RWPE1 (cell line): ENCODE measurements at regions not wholly inside any gene's neighbourhood (a gene's known extent, or its start where the extent isn't known, plus 50 kb on each side); places are given as distances from the start of the nearest gene placed in this dataset.

Experiments used
- CTCF ChIA-PET: fragments of 350-600 bp; sonication (Branson Sonifier 250); formaldehyde crosslinking; extraction: SDS; loops from one replicate; lab custom pipeline; 2021; lab: Yijun Ruan, JAX
- POLR2A ChIA-PET: fragments of 400-600 bp; formaldehyde crosslinking; extraction: SDS; loops from one replicate; lab custom pipeline; 2020; ENCODE audit warnings: antibody characterized with exemption; ENCODE audit not compliant: low non-redundant PET; lab: Yijun Ruan, JAX
- DNase-seq: peaks from one replicate; pipeline ENCODE4 v3.0.0; 2012; ENCODE audit warnings: low spot score
- H3K27ac ChIP-seq: fragments of 450-650 bp; 2 replicates; pipeline ENCODE4 v1.5.1; 2017
- TF ChIP-seq, protein P1 (sequence below): fragments of 450-650 bp; conservative IDR thresholded peaks from 2 replicates; pipeline ENCODE4 v1.5.1; 2017; ENCODE audit warnings: low read depth, mild to moderate bottlenecking

DNA sequence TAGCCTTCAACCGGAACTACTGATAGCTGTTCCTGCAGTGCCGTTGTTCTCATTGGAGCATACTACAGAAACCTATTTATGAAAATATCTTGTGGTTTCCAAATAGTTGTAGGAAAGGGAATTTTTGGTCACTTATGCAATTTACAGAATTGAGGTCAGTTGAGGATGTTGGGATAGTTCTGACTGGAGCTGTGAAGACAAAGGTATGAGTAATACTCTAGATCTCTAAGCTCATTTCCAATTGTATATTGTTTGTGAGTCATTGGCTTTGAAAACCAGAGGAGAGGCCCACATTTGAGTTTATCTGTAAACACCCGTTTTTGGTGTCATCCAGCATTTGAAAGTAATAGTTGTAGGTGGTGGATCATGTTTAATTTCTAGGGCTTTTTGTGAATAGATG lies 561.3 kb upstream of the WWC1 start:
- CTCF ChIA-PET: no interaction called here
- H3K27ac ChIP-seq: no peak overlapping the region
- POLR2A ChIA-PET: interaction anchor here (0.6 kb wide), 1 partner anchor 179 kb away, joined by 4 read pairs; no protein-coding TSS in a partner anchor
- TF ChIP-seq, protein P1, sequence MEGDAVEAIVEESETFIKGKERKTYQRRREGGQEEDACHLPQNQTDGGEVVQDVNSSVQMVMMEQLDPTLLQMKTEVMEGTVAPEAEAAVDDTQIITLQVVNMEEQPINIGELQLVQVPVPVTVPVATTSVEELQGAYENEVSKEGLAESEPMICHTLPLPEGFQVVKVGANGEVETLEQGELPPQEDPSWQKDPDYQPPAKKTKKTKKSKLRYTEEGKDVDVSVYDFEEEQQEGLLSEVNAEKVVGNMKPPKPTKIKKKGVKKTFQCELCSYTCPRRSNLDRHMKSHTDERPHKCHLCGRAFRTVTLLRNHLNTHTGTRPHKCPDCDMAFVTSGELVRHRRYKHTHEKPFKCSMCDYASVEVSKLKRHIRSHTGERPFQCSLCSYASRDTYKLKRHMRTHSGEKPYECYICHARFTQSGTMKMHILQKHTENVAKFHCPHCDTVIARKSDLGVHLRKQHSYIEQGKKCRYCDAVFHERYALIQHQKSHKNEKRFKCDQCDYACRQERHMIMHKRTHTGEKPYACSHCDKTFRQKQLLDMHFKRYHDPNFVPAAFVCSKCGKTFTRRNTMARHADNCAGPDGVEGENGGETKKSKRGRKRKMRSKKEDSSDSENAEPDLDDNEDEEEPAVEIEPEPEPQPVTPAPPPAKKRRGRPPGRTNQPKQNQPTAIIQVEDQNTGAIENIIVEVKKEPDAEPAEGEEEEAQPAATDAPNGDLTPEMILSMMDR: no peak
- DNase-seq: peak; percentile 95

DNA sequence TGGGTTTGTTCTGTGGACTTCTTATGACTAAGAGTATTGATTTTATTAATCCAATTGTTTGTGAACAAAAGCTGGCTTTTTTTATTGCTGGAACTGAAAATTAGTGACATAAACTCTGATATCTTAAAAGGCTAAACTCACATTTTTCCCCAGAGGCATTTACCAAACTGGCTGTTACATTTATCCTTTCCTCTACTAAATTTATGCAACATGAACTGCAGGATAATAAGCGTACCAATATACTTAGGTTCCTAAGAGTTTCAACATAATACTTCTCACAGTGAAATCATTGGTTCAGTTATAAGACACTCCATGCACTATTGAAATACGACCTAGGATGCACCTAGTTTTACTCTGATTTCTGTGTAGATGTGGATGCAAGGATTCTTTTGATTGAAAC lies 560.8 kb upstream of the WWC1 start:
- H3K27ac ChIP-seq: no peak overlapping the region
- POLR2A ChIA-PET: no interaction called here
- CTCF ChIA-PET: interaction anchor here (0.5 to 0.6 kb wide), 2 partner anchors 131 to 1626 kb away, joined by 3 to 4 read pairs; no protein-coding TSS in a partner anchor

DNA sequence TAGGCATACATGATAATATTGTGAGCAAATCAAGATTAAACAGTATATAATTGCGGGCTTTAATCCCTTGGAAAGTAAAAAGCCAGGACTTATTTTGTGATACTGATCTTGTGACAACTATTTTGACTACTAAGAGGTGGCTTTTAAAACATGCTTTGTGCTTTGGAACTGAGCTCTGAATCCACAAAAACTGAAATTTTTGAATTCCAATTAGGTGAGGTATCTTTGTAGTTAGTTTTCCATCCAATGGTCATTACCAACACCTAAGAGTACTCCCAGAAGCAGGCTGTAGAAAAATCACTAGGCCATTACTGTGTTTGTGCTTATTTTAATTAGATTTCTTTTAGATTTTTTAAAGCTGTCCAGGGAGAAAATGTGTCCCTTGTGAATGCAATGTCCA lies 559.5 kb upstream of the WWC1 start:
- ChIA-PET POLR2A (no interaction called here), CTCF (interaction anchor here (0.7 to 1.0 kb wide), 2 partner anchors 21 to 541 kb away, joined by 3 to 4 read pairs; no protein-coding TSS in a partner anchor)
- no peak overlapping the region for H3K27ac ChIP-seq
- no peak for DNase-seq
- TF ChIP-seq, protein P1: no peak

More for the DNA sequence above, 560.8 kb upstream of the WWC1 start:
- no peak for DNase-seq
- TF ChIP-seq, protein P1: no peak

DNA sequence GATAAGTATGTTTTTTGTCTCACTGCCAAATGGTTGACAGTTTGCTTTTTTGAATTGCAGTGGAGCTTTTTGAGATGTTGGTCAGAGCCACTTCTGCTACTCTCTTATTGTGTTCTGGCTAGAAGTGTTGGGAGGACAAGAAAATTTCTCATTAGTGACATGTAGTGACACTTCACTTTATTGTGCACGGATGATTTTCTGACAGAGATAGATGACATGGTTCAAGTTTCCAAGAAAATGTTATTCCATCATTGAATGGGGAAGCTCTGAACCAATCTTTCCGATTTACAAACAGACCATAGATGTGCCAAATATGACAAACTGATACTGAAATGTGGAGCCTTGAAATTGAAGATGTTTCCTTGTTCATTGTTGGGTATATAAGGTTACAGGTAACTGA lies 558.9 kb upstream of the WWC1 start:
- H3K27ac ChIP-seq: no peak overlapping the region
- TF ChIP-seq, protein P1: no peak
- no peak for DNase-seq
- CTCF ChIA-PET: interaction anchor here (1.0 kb wide), 1 partner anchor 20 kb away, joined by 4 read pairs; no protein-coding TSS in a partner anchor
- POLR2A ChIA-PET: no interaction called here

DNA sequence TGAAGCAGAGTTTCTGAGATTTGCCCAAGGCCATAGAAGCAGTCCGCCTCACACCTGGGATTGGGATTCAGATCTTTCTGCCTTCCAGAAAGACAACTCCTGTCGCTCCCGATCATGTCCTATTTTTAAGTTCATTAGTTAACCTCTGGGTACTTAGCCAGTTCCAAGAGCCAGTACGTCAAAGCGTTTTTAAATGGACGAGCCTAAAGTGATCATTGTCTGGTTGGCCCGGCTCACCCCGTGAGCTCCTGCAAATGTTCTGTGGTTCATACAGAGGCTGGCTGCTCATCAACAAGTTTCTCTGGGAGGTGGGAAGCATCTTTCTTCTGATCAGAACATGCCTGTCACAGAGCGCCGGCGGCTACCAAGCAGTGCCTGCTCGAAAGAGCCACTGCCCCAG lies 554.5 kb upstream of the WWC1 start:
- ChIA-PET POLR2A (no interaction called here), CTCF (no interaction called here)
- no peak for DNase-seq
- no peak overlapping the region for H3K27ac ChIP-seq
- TF ChIP-seq, protein P1: no peak

DNA sequence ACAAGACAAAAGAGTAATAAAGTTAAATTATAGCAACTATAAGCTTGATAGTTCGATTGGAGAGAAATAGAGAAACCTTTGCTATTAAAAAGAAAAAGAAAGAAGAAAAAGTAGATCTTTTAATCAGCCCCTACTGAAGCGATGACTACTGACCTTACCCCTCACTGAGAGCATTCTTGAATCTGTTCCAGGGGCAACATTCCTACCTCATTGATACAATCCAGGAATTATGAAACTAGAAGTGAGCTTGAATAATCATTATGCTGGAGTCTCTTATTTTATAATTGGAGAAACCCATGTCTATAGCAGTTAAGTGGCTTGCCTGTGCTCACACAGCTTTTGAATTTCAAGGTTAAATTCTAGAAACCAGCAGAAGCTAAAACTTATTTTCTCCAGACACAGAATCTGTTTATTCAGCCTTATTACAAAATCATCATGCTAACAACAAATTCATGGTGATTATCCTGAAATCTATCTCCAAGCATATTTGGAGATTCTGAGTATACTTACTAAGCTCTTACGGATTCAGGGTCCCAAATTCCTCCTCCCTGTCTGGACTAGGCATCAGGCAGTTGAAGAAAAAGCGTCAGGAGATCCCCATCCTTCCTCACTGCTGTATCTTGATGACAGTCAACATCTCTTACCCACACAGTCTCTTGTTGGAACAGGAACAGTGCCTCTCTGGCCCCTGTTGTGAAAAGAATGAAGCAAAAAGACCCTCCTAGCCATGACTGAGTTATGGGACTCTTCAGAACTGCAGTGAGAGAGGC lies 547.6 kb upstream of the WWC1 start:
- CTCF ChIA-PET: interaction anchor here (0.5 to 1.2 kb wide), 5 partner anchors 16 to 1385 kb away, joined by 3 to 4 read pairs (median 3); no protein-coding TSS in a partner anchor

More for the DNA sequence above, 547.6 kb upstream of the WWC1 start:
- peak; percentile 94 for DNase-seq
- TF ChIP-seq, protein P1: no peak
- H3K27ac ChIP-seq: no peak overlapping the region
- POLR2A ChIA-PET: no interaction called here
